ENCODE measurements at regions not wholly inside any gene's neighbourhood (a gene's known extent, or its start where the extent isn't known, plus 50 kb on each side); places are given as distances from the start of the nearest gene placed in this dataset.

GRCh38 chr6:137413482-137413881 is 80.7 kb downstream of the OLIG3 start:
- no peak for TF ChIP-seq CTCF (IDR thresholded peaks at IDR 0.05; ENCODE audit: unreplicated experiment)
- CTCF ChIA-PET: no interaction called here
- H3K4me1 Mint-ChIP-seq (ENCODE audit: insufficient read depth, unreplicated experiment): peaks cover 6% of the 10 kb centered on the region
- intact Hi-C loops (cut with micrococcal nuclease): no loop called here
- POLR2A ChIA-PET: no interaction called here
- no peaks in the 10 kb centered on the region for H3K27me3 Mint-ChIP-seq (ENCODE audit: insufficient read depth, unreplicated experiment)
- no peaks in the 10 kb centered on the region for H3K36me3 Mint-ChIP-seq (ENCODE audit: insufficient read depth, unreplicated experiment)
- no peaks in the 10 kb centered on the region for H3K9me3 Mint-ChIP-seq (ENCODE audit: unreplicated experiment)
- no peak overlapping the region for H3K27ac Mint-ChIP-seq (ENCODE audit: low read depth, unreplicated experiment)
- H3K4me3 Mint-ChIP-seq (ENCODE audit: unreplicated experiment): no peak overlapping the region
- no peak for DNase-seq (ENCODE audit: unreplicated experiment)
- no TSS peak for BruUV-seq (replicated peaks)

GRCh38 chr6:137412562-137412961 is 81.6 kb downstream of the OLIG3 start:
- no peak overlapping the region for H3K4me3 Mint-ChIP-seq (ENCODE audit: unreplicated experiment)
- H3K9me3 Mint-ChIP-seq (ENCODE audit: unreplicated experiment): no peaks in the 10 kb centered on the region
- DNase-seq (ENCODE audit: unreplicated experiment): no peak
- BruUV-seq (replicated peaks): no TSS peak
- peaks cover 6% of the 10 kb centered on the region for H3K4me1 Mint-ChIP-seq (ENCODE audit: insufficient read depth, unreplicated experiment)
- intact Hi-C loops (cut with micrococcal nuclease): no loop called here
- no peak for TF ChIP-seq CTCF (IDR thresholded peaks at IDR 0.05; ENCODE audit: unreplicated experiment)
- no peak overlapping the region for H3K27ac Mint-ChIP-seq (ENCODE audit: low read depth, unreplicated experiment)
- H3K36me3 Mint-ChIP-seq (ENCODE audit: insufficient read depth, unreplicated experiment): no peaks in the 10 kb centered on the region
- ChIA-PET POLR2A (no interaction called here), CTCF (interaction anchor here (0.6 kb wide), 1 partner anchor 137 kb away, joined by 3 read pairs; no protein-coding TSS in a partner anchor)
- no peaks in the 10 kb centered on the region for H3K27me3 Mint-ChIP-seq (ENCODE audit: insufficient read depth, unreplicated experiment)

GRCh38 chr6:137409266-137409777 is 84.9 kb downstream of the OLIG3 start:
- H3K4me3 Mint-ChIP-seq (ENCODE audit: unreplicated experiment): no peak overlapping the region
- no peak for TF ChIP-seq CTCF (IDR thresholded peaks at IDR 0.05; ENCODE audit: unreplicated experiment)
- ChIA-PET CTCF (no interaction called here), POLR2A (no interaction called here)
- H3K27ac Mint-ChIP-seq (ENCODE audit: low read depth, unreplicated experiment): no peak overlapping the region
- DNase-seq (ENCODE audit: unreplicated experiment): no peak
- no peaks in the 10 kb centered on the region for H3K27me3 Mint-ChIP-seq (ENCODE audit: insufficient read depth, unreplicated experiment)
- no peaks in the 10 kb centered on the region for H3K9me3 Mint-ChIP-seq (ENCODE audit: unreplicated experiment)
- no TSS peak for BruUV-seq (replicated peaks)
- no peaks in the 10 kb centered on the region for H3K36me3 Mint-ChIP-seq (ENCODE audit: insufficient read depth, unreplicated experiment)
- intact Hi-C loops (cut with micrococcal nuclease): no loop called here
- H3K4me1 Mint-ChIP-seq (ENCODE audit: insufficient read depth, unreplicated experiment): no peaks in the 10 kb centered on the region

GRCh38 chr6:137407816-137408215 is 86.4 kb downstream of the OLIG3 start:
- CTCF ChIA-PET: no interaction called here
- POLR2A ChIA-PET: no interaction called here
- no peak overlapping the region for H3K4me3 Mint-ChIP-seq (ENCODE audit: unreplicated experiment)
- H3K9me3 Mint-ChIP-seq (ENCODE audit: unreplicated experiment): no peaks in the 10 kb centered on the region
- TF ChIP-seq CTCF (IDR thresholded peaks at IDR 0.05; ENCODE audit: unreplicated experiment): no peak
- no peak for DNase-seq (ENCODE audit: unreplicated experiment)
- intact Hi-C loops (cut with micrococcal nuclease): no loop called here
- BruUV-seq (replicated peaks): no TSS peak
- no peaks in the 10 kb centered on the region for H3K27me3 Mint-ChIP-seq (ENCODE audit: insufficient read depth, unreplicated experiment)
- H3K27ac Mint-ChIP-seq (ENCODE audit: low read depth, unreplicated experiment): no peak overlapping the region
- H3K4me1 Mint-ChIP-seq (ENCODE audit: insufficient read depth, unreplicated experiment): no peaks in the 10 kb centered on the region
- no peaks in the 10 kb centered on the region for H3K36me3 Mint-ChIP-seq (ENCODE audit: insufficient read depth, unreplicated experiment)

Data from MCF 10A (cell line).